H9 (cell line): ENCODE measurements at regions not wholly inside any gene's neighbourhood (a gene's known extent, or its start where the extent isn't known, plus 50 kb on each side); places are given as distances from the start of the nearest gene placed in this dataset.
"Not testable (repeated sequence)": the region's sequence is repeated elsewhere in the genome, so short reads cannot be mapped to it uniquely, and the experiment has no call there.

Experiments
- DNase-seq: peaks from one replicate; pipeline ENCODE4 v3.0.0-alpha.2; 2017
- H2AFZ ChIP-seq: one replicate; pipeline ENCODE4 v1.6.1; 2013; ENCODE audit warnings: mild to moderate bottlenecking, low read length, control low read depth, moderate library complexity
- H2AK5ac ChIP-seq: 2 replicates; pipeline ENCODE4 v1.6.1; 2013; ENCODE audit warnings: low read length, control low read depth, mixed read lengths; ENCODE audit not compliant: insufficient read length
- H2BK120ac ChIP-seq: one replicate; pipeline ENCODE4 v1.6.1; 2013; ENCODE audit warnings: low read depth, mild to moderate bottlenecking, low read length, control low read depth, inconsistent platforms; ENCODE audit not compliant: poor library complexity, severe bottlenecking
- H2BK12ac ChIP-seq: 2 replicates; pipeline ENCODE4 v1.6.1; 2013; ENCODE audit warnings: low read length, control low read depth, mixed read lengths, low read depth; ENCODE audit not compliant: insufficient read length
- H2BK15ac ChIP-seq: 2 replicates; pipeline ENCODE4 v1.6.1; 2013; ENCODE audit warnings: low read depth, low read length, control low read depth
- H2BK20ac ChIP-seq: one replicate; pipeline ENCODE4 v1.6.1; 2013; ENCODE audit warnings: low read depth, mild to moderate bottlenecking, low read length, control low read depth, inconsistent platforms; ENCODE audit not compliant: poor library complexity, severe bottlenecking
- H2BK5ac ChIP-seq: 2 replicates; pipeline ENCODE4 v1.6.1; 2013; ENCODE audit warnings: low read length, control low read depth, mixed read lengths; ENCODE audit not compliant: insufficient read length
- H3K14ac ChIP-seq: 2 replicates; pipeline ENCODE4 v1.6.1; 2013; ENCODE audit warnings: low read length, control low read depth; ENCODE audit not compliant: insufficient read depth
- H3K18ac ChIP-seq: 2 replicates; pipeline ENCODE4 v1.6.1; 2013; ENCODE audit warnings: low read depth, mild to moderate bottlenecking, mixed read lengths, low read length, control low read depth; ENCODE audit not compliant: insufficient read length
- H3K23ac ChIP-seq: 2 replicates; pipeline ENCODE4 v1.6.1; 2013; ENCODE audit warnings: low read length, control low read depth, mixed read lengths, low read depth; ENCODE audit not compliant: insufficient read length
- H3K23me2 ChIP-seq: 2 replicates; pipeline ENCODE4 v1.6.1; 2013; ENCODE audit warnings: low read depth, mild to moderate bottlenecking, mixed read lengths, low read length, control low read depth; ENCODE audit not compliant: insufficient read length, poor library complexity, severe bottlenecking
- H3K27ac ChIP-seq: 2 replicates; pipeline ENCODE4 v1.5.1; 2013; ENCODE audit warnings: low read length, control low read depth, mixed read lengths, low read depth; ENCODE audit not compliant: insufficient read length
- H3K27me3 ChIP-seq: 2 replicates; pipeline ENCODE4 v1.6.1; 2013; ENCODE audit warnings: low read length, control low read depth, inconsistent platforms; ENCODE audit not compliant: insufficient read depth
- H3K4ac ChIP-seq: 2 replicates; pipeline ENCODE4 v1.6.1; 2013; ENCODE audit warnings: low read depth, mild to moderate bottlenecking, control low read depth, inconsistent platforms, low read length, moderate library complexity
- H3K4me1 ChIP-seq: 2 replicates; pipeline ENCODE4 v1.6.1; 2013; ENCODE audit warnings: low read length, control low read depth, inconsistent platforms; ENCODE audit not compliant: insufficient read depth
- H3K4me2 ChIP-seq: 2 replicates; pipeline ENCODE4 v1.6.1; 2013; ENCODE audit warnings: low read length, control low read depth, mixed read lengths; ENCODE audit not compliant: insufficient read length, insufficient read depth
- H3K56ac ChIP-seq: 2 replicates; pipeline ENCODE4 v1.6.1; 2013; ENCODE audit warnings: low read depth, mild to moderate bottlenecking, mixed read lengths, low read length, control low read depth; ENCODE audit not compliant: insufficient read length
- H3K79me1 ChIP-seq: 2 replicates; pipeline ENCODE4 v1.6.1; 2013; ENCODE audit warnings: low read depth, mild to moderate bottlenecking, moderate library complexity, low read length, control low read depth, inconsistent platforms; ENCODE audit not compliant: insufficient read depth, poor library complexity, severe bottlenecking
- H3K79me2 ChIP-seq: 2 replicates; pipeline ENCODE4 v1.6.1; 2013; ENCODE audit warnings: low read length, control low read depth, inconsistent platforms; ENCODE audit not compliant: insufficient read depth
- H3K9ac ChIP-seq: 2 replicates; pipeline ENCODE4 v1.6.1; 2013; ENCODE audit warnings: low read length, control low read depth, mixed read lengths; ENCODE audit not compliant: insufficient read length; ENCODE audit errors: extremely low read depth
- H3K9me3 ChIP-seq: one replicate; pipeline ENCODE4 v1.6.1; 2013; ENCODE audit warnings: low read depth, low read length, inconsistent platforms; ENCODE audit not compliant: control insufficient read depth
- H3T11ph ChIP-seq: one replicate; pipeline ENCODE4 v1.6.1; 2013; ENCODE audit warnings: mild to moderate bottlenecking, low read length, control low read depth, inconsistent platforms
- H4K20me1 ChIP-seq: one replicate; pipeline ENCODE4 v1.6.1; 2013; ENCODE audit not compliant: control insufficient read depth, insufficient read length, insufficient read depth
- H4K5ac ChIP-seq: 2 replicates; pipeline ENCODE4 v1.6.1; 2013; ENCODE audit warnings: low read depth, mild to moderate bottlenecking, mixed read lengths, low read length, control low read depth; ENCODE audit not compliant: insufficient read length
- H4K8ac ChIP-seq: replicated peaks from 2 replicates; pipeline ENCODE4 v1.6.1; 2013; ENCODE audit warnings: low read length, control low read depth, mixed read lengths, low read depth; ENCODE audit not compliant: insufficient read length
- H4K91ac ChIP-seq: 2 replicates; pipeline ENCODE4 v1.6.1; 2013; ENCODE audit warnings: low read depth, mild to moderate bottlenecking, moderate library complexity, mixed read lengths, low read length, control low read depth; ENCODE audit not compliant: insufficient read length
- H3K27ac Mint-ChIP-seq, 3 experiments: 2 replicates in 2 of 3; 3 replicates in 1 of 3; pipeline ENCODE4 v1.8.0; 2020 to 2021; ENCODE audit warnings: mixed read lengths in 3 of 3, mild to moderate bottlenecking in 1 of 3, moderate library complexity in 1 of 3
- H3K27me3 Mint-ChIP-seq: 2 replicates; pipeline ENCODE4 v1.8.0; 2021; ENCODE audit warnings: low read depth, mild to moderate bottlenecking, moderate library complexity, mixed read lengths
- H3K36me3 Mint-ChIP-seq, 3 experiments: 2 replicates in 2 of 3; 3 replicates in 1 of 3; pipeline ENCODE4 v1.8.0; 2020 to 2021; ENCODE audit warnings: low read depth in 3 of 3, mixed read lengths in 3 of 3; ENCODE audit not compliant: insufficient read depth in 1 of 3
- H3K4me1 Mint-ChIP-seq, 2 experiments: 2 replicates each; pipeline ENCODE4 v1.8.0; 2020; ENCODE audit warnings: mixed read lengths in 2 of 2
- H3K4me3 Mint-ChIP-seq, 2 experiments: 2 replicates in 1 of 2; 3 replicates in 1 of 2; pipeline ENCODE4 v1.8.0; 2020 to 2021; ENCODE audit warnings: mild to moderate bottlenecking in 2 of 2, mixed read lengths in 2 of 2, moderate library complexity in 1 of 2
- H3K9me3 Mint-ChIP-seq, 2 experiments: 2 replicates in 1 of 2; 3 replicates in 1 of 2; pipeline ENCODE4 v1.8.0; 2020; ENCODE audit warnings: mild to moderate bottlenecking in 2 of 2, mixed read lengths in 2 of 2, moderate library complexity in 1 of 2
- WGBS: extraction: QIAGEN DNeasy Blood & Tissue Kit; methylation state at CpG from one replicate; pipeline ENCODE4 v1.1.7; 2013; ENCODE audit warnings: missing lambda C conversion rate, low lambda C conversion rate, mixed read lengths; ENCODE audit not compliant: insufficient read length; ENCODE audit errors: extremely low coverage; 5-methylcytosine and 5-hydroxymethylcytosine counted together
- TF ChIP-seq, protein P1 (sequence below): fragments of 200-600 bp; sonication (generic); conservative IDR thresholded peaks from 3 replicates; pipeline ENCODE4 v1.8.0; 2021; ENCODE audit warnings: antibody characterized with exemption, mild to moderate bottlenecking

- not testable (repeated sequence) for H3K27me3 Mint-ChIP-seq, H3K79me2 ChIP-seq
Measured at GRCh38 chr1:222906271-222906739, 91.5 kb downstream of the DISP1 start.

More at GRCh38 chr1:222906271-222906739, 91.5 kb downstream of the DISP1 start:
- peak overlapping the region in 1 of 2 experiments; percentile 14; a peak in 1 of 5 replicates for H3K4me3 Mint-ChIP-seq
- not testable (repeated sequence) for H4K20me1 ChIP-seq, H3K14ac ChIP-seq, H3K4me1 ChIP-seq, DNase-seq, H3K27ac Mint-ChIP-seq, H4K91ac ChIP-seq, H3K9me3 Mint-ChIP-seq, H2BK12ac ChIP-seq, H3K56ac ChIP-seq, H4K8ac ChIP-seq, H3K23me2 ChIP-seq, H3K9ac ChIP-seq, H3K4ac ChIP-seq, H3K4me1 Mint-ChIP-seq, H3K9me3 ChIP-seq, H3K18ac ChIP-seq, H2BK120ac ChIP-seq, H3K27ac ChIP-seq, H3K4me2 ChIP-seq, H3K36me3 Mint-ChIP-seq, H3T11ph ChIP-seq, H3K23ac ChIP-seq, H2AFZ ChIP-seq, H3K79me1 ChIP-seq, H2BK20ac ChIP-seq, H2AK5ac ChIP-seq, H2BK15ac ChIP-seq, H4K5ac ChIP-seq, H2BK5ac ChIP-seq, H3K27me3 ChIP-seq
- no CpG with 5 or more reads among the region's 11 CpGs for WGBS
- TF ChIP-seq, protein P1, sequence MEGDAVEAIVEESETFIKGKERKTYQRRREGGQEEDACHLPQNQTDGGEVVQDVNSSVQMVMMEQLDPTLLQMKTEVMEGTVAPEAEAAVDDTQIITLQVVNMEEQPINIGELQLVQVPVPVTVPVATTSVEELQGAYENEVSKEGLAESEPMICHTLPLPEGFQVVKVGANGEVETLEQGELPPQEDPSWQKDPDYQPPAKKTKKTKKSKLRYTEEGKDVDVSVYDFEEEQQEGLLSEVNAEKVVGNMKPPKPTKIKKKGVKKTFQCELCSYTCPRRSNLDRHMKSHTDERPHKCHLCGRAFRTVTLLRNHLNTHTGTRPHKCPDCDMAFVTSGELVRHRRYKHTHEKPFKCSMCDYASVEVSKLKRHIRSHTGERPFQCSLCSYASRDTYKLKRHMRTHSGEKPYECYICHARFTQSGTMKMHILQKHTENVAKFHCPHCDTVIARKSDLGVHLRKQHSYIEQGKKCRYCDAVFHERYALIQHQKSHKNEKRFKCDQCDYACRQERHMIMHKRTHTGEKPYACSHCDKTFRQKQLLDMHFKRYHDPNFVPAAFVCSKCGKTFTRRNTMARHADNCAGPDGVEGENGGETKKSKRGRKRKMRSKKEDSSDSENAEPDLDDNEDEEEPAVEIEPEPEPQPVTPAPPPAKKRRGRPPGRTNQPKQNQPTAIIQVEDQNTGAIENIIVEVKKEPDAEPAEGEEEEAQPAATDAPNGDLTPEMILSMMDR: peak; percentile 41; the same call in 2 of the 3 replicates
